HCT116 (cell line): ENCODE measurements at regions not wholly inside any gene's neighbourhood (a gene's known extent, or its start where the extent isn't known, plus 50 kb on each side); places are given as distances from the start of the nearest gene placed in this dataset.

Experiments
- ATAC-seq: fragments of 200-7000 bp; cut with Tn5 transposase; 2 replicates; pipeline ENCODE4 v1.9.1; 2020; ENCODE audit warnings: mild to moderate bottlenecking, moderate library complexity
- BruUV-seq: library from RNA; stranded (reverse); fragments of 400-500 nt; replicated peaks from 2 replicates; lab custom pipeline; 2021; lab: Mats Ljungman, UMichigan
- CTCF ChIA-PET: fragments of 300-600 bp; sonication (Branson Sonifier 250); formaldehyde crosslinking; loops from one replicate; lab custom pipeline; 2021; ENCODE audit warnings: antibody characterized with exemption; lab: Charles Lee
- POLR2A ChIA-PET: fragments of 300-600, 350-600 bp; sonication (Branson Sonifier 250); formaldehyde crosslinking; loops from one replicate; lab custom pipeline; 2021; ENCODE audit warnings: antibody characterized with exemption; lab: Charles Lee
- RAD21 ChIA-PET, 2 experiments: fragments of 300-600 bp; sonication (Branson Sonifier 250); formaldehyde crosslinking; loops; one replicate each; lab custom pipeline; 2023; ENCODE audit warnings: low total read pairs in 2 of 2; ENCODE audit not compliant: uncharacterized antibody in 2 of 2, unreplicated experiment in 2 of 2, low non-redundant PET in 1 of 2; lab: Charles Lee
- DNase-seq: peaks from one replicate; pipeline ENCODE4 v3.0.0-alpha.2; 2010; ENCODE audit warnings: low read depth, low spot score
- H2AFZ ChIP-seq: fragments of 200-600 bp; shearing (Covaris generic), sonication (generic); 2 replicates; pipeline ENCODE4 v1.6.1; 2017; ENCODE audit warnings: low read depth, mixed run types, mixed read lengths, antibody characterized with exemption, low read length; ENCODE audit not compliant: poor library complexity, severe bottlenecking
- H3K27ac ChIP-seq: 2 replicates; pipeline ENCODE4 v1.5.1; 2012; ENCODE audit warnings: low read depth, low read length
- H3K27me3 ChIP-seq: fragments of 200-600 bp; sonication (generic); 2 replicates; pipeline ENCODE4 v1.6.1; 2016; ENCODE audit warnings: mixed run types, low read length, mixed read lengths; ENCODE audit not compliant: insufficient read depth
- H3K36me3 ChIP-seq, 2 experiments: fragments of 200-500 bp in 1 of 2; fragments of 200-600 bp in 1 of 2; sonication (Bioruptor generic) in 1 of 2; sonication (generic) in 1 of 2; 2 replicates each; pipeline versions ENCODE4 v1.5.1 to v1.6.1; 2014 to 2016; ENCODE audit warnings: low read length in 2 of 2, inconsistent platforms in 1 of 2, mixed read lengths in 1 of 2, mixed run types in 1 of 2; ENCODE audit not compliant: insufficient read depth in 2 of 2, control insufficient read depth in 1 of 2
- H3K4me1 ChIP-seq, 2 experiments: fragments of 200-600 bp in 1 of 2; sonication (generic) in 1 of 2; 2 replicates each; pipeline versions ENCODE4 v1.5.1 to v1.6.1; 2012 to 2017; ENCODE audit warnings: low read length in 2 of 2, inconsistent platforms in 1 of 2, mild to moderate bottlenecking in 1 of 2, mixed read lengths in 1 of 2, mixed run types in 1 of 2, moderate library complexity in 1 of 2; ENCODE audit not compliant: insufficient read depth in 2 of 2, control insufficient read depth in 1 of 2
- H3K4me2 ChIP-seq: fragments of 200-600 bp; sonication (generic); 2 replicates; pipeline ENCODE4 v1.6.1; 2017; ENCODE audit warnings: mixed run types, low read length, mixed read lengths
- H3K4me3 ChIP-seq, 2 experiments: fragments of 200-600 bp in 1 of 2; sonication (generic) in 1 of 2; replicated peaks in 1 of 2; 2 replicates each; pipeline ENCODE4 v1.5.1; 2011 to 2016; ENCODE audit warnings: low read length in 2 of 2, control low read depth in 1 of 2, low read depth in 1 of 2, mild to moderate bottlenecking in 1 of 2, mixed read lengths in 1 of 2, mixed run types in 1 of 2
- H3K79me2 ChIP-seq: fragments of 200-600 bp; sonication (generic); 2 replicates; pipeline ENCODE4 v1.6.1; 2017; ENCODE audit warnings: mild to moderate bottlenecking, mixed run types, low read length, moderate library complexity, mixed read lengths; ENCODE audit not compliant: insufficient read depth
- H3K9ac ChIP-seq: fragments of 200-600 bp; sonication (generic); 2 replicates; pipeline ENCODE4 v1.6.1; 2016; ENCODE audit warnings: low read length, mixed read lengths
- H3K9me2 ChIP-seq: fragments of 200-600 bp; sonication (generic), shearing (Covaris generic); 2 replicates; pipeline ENCODE4 v1.6.1; 2017; ENCODE audit warnings: mixed run types, mild to moderate bottlenecking, moderate library complexity; ENCODE audit not compliant: insufficient read depth
- H3K9me3 ChIP-seq, 2 experiments: fragments of 200-500 bp in 1 of 2; fragments of 200-600 bp in 1 of 2; sonication (Bioruptor generic) in 1 of 2; sonication (generic) in 1 of 2; 2 replicates each; pipeline ENCODE4 v1.6.1; 2014 to 2017; ENCODE audit warnings: low read length in 2 of 2, mixed read lengths in 2 of 2, inconsistent platforms in 1 of 2, low read depth in 1 of 2, mild to moderate bottlenecking in 1 of 2, mixed run types in 1 of 2, moderate library complexity in 1 of 2; ENCODE audit not compliant: control insufficient read depth in 1 of 2, insufficient read depth in 1 of 2
- H4K20me1 ChIP-seq: fragments of 200-600 bp; sonication (generic), shearing (Covaris generic); 2 replicates; pipeline ENCODE4 v1.6.1; 2017; ENCODE audit warnings: mixed run types, mild to moderate bottlenecking, moderate library complexity; ENCODE audit not compliant: insufficient read depth
- EGR1 ChIP-seq: IDR thresholded peaks from 2 replicates; pipeline ENCODE4 v1.6.1; 2012; ENCODE audit warnings: low read depth
- ELF1 ChIP-seq: IDR thresholded peaks from 2 replicates; pipeline ENCODE4 v1.6.1; 2012; ENCODE audit warnings: low read depth, borderline replicate concordance
- EZH2 ChIP-seq: fragments of 200-600 bp; sonication (generic); IDR thresholded peaks from 2 replicates; pipeline ENCODE4 v1.6.1; 2017; ENCODE audit warnings: antibody characterized with exemption, mixed run types
- EZH2phosphoT487 ChIP-seq: fragments of 200-600 bp; IDR thresholded peaks from 2 replicates; pipeline ENCODE4 v1.6.1; 2018; ENCODE audit warnings: antibody characterized with exemption, borderline replicate concordance
- FOSL1 ChIP-seq: IDR thresholded peaks from 2 replicates; pipeline ENCODE4 v1.6.1; 2012; ENCODE audit warnings: low read depth
- JUND ChIP-seq: IDR thresholded peaks from 2 replicates; pipeline ENCODE4 v1.6.1; 2012
- POLR2A ChIP-seq: IDR thresholded peaks from 2 replicates; pipeline ENCODE4 v1.7.0; 2011; ENCODE audit warnings: borderline replicate concordance; ENCODE audit not compliant: insufficient read depth, insufficient read length; ENCODE audit errors: extremely low read depth
- RAD21 ChIP-seq: IDR thresholded peaks from 2 replicates; pipeline ENCODE4 v1.6.1; 2012; ENCODE audit warnings: low read depth, mild to moderate bottlenecking
- SP1 ChIP-seq: IDR thresholded peaks from 2 replicates; pipeline ENCODE4 v1.6.1; 2012; ENCODE audit warnings: low read depth
- SRF ChIP-seq: IDR thresholded peaks from 2 replicates; pipeline ENCODE4 v1.6.1; 2012; ENCODE audit warnings: low read depth
- TCF7L2 ChIP-seq: IDR thresholded peaks from 2 replicates; pipeline ENCODE4 v1.7.0; 2011; ENCODE audit warnings: borderline replicate concordance, inconsistent platforms; ENCODE audit not compliant: insufficient read depth, insufficient read length; ENCODE audit errors: extremely low read depth
- YY1 ChIP-seq: IDR thresholded peaks from 2 replicates; pipeline ENCODE4 v1.6.1; 2011; ENCODE audit warnings: low read length, low read depth, moderate library complexity, mild to moderate bottlenecking; ENCODE audit not compliant: insufficient replicate concordance; ENCODE audit errors: extremely low read depth
- ZBTB33 ChIP-seq: IDR thresholded peaks from 2 replicates; pipeline ENCODE4 v1.6.1; 2011; ENCODE audit warnings: mild to moderate bottlenecking, low read length, moderate library complexity; ENCODE audit not compliant: insufficient replicate concordance; ENCODE audit errors: extremely low read depth
- ZFX ChIP-seq: fragments of 450-650 bp; IDR thresholded peaks from 2 replicates; pipeline ENCODE4 v1.6.1; 2017
- intact Hi-C: fragments of 100-400 bp; cut with micrococcal nuclease; formaldehyde crosslinking; loops from 2 replicates; pipeline ENCODE4 v1.10.0; 2022
- TF ChIP-seq, protein P1 (sequence below): IDR thresholded peaks from 2 replicates; pipeline ENCODE4 v1.6.1; 2012
- TF ChIP-seq, protein P2 (sequence below): IDR thresholded peaks from 2 replicates; pipeline ENCODE4 v1.6.1; 2012
- TF ChIP-seq, protein P3 (sequence below): IDR thresholded peaks from 2 replicates; pipeline ENCODE4 v1.6.1; 2012; ENCODE audit warnings: low read depth
- TF ChIP-seq, protein P4 (sequence below), 3 experiments: fragments of 200-600 bp in 1 of 3; sonication (generic) in 1 of 3; IDR thresholded peaks in 2 of 3; conservative IDR thresholded peaks in 1 of 3; 2 replicates each; pipeline ENCODE4 v1.5.1; 2012 to 2017; ENCODE audit warnings: low read depth in 2 of 3, low read length in 2 of 3, antibody characterized with exemption in 1 of 3, borderline replicate concordance in 1 of 3, control low read depth in 1 of 3, mild to moderate bottlenecking in 1 of 3, mixed read lengths in 1 of 3, mixed run types in 1 of 3, moderate library complexity in 1 of 3; ENCODE audit not compliant: insufficient read depth in 1 of 3

- Histone ChIP-seq H3K9me3 (no peaks in the 10 kb centered on the region), H3K27me3 (no peaks in the 10 kb centered on the region)
These were observed 79.0 kb upstream of the MEDAG start for GRCh38 chr13:30826911-30827577.

More at GRCh38 chr13:30826911-30827577, 79.0 kb upstream of the MEDAG start:
- no TSS peak for BruUV-seq
- no peak overlapping the region for H3K27ac ChIP-seq
- ChIA-PET POLR2A (no interaction called here), RAD21 (no interaction called here), CTCF (no interaction called here)
- H3K4me1 ChIP-seq, result peaks cover 37 to 41% of the 10 kb centered on the region in 2 experiments
- no peak overlapping the region for H2AFZ ChIP-seq
- H3K4me2 ChIP-seq, result no peak overlapping the region
- TF ChIP-seq POLR2A (no peak), EGR1 (no peak), SRF (no peak), EZH2phosphoT487 (no peak), ZBTB33 (no peak), RAD21 (no peak), YY1 (no peak), ELF1 (no peak), EZH2 (no peak), ZFX (no peak), TCF7L2 (no peak), JUND (no peak), SP1 (no peak), FOSL1 (no peak)
- TF ChIP-seq, protein P1, sequence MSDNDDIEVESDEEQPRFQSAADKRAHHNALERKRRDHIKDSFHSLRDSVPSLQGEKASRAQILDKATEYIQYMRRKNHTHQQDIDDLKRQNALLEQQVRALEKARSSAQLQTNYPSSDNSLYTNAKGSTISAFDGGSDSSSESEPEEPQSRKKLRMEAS, result no peak
- TF ChIP-seq, protein P2, sequence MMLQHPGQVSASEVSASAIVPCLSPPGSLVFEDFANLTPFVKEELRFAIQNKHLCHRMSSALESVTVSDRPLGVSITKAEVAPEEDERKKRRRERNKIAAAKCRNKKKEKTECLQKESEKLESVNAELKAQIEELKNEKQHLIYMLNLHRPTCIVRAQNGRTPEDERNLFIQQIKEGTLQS, result no peak
- TF ChIP-seq, protein P3, sequence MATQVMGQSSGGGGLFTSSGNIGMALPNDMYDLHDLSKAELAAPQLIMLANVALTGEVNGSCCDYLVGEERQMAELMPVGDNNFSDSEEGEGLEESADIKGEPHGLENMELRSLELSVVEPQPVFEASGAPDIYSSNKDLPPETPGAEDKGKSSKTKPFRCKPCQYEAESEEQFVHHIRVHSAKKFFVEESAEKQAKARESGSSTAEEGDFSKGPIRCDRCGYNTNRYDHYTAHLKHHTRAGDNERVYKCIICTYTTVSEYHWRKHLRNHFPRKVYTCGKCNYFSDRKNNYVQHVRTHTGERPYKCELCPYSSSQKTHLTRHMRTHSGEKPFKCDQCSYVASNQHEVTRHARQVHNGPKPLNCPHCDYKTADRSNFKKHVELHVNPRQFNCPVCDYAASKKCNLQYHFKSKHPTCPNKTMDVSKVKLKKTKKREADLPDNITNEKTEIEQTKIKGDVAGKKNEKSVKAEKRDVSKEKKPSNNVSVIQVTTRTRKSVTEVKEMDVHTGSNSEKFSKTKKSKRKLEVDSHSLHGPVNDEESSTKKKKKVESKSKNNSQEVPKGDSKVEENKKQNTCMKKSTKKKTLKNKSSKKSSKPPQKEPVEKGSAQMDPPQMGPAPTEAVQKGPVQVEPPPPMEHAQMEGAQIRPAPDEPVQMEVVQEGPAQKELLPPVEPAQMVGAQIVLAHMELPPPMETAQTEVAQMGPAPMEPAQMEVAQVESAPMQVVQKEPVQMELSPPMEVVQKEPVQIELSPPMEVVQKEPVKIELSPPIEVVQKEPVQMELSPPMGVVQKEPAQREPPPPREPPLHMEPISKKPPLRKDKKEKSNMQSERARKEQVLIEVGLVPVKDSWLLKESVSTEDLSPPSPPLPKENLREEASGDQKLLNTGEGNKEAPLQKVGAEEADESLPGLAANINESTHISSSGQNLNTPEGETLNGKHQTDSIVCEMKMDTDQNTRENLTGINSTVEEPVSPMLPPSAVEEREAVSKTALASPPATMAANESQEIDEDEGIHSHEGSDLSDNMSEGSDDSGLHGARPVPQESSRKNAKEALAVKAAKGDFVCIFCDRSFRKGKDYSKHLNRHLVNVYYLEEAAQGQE, result no peak
- TF ChIP-seq, protein P4, sequence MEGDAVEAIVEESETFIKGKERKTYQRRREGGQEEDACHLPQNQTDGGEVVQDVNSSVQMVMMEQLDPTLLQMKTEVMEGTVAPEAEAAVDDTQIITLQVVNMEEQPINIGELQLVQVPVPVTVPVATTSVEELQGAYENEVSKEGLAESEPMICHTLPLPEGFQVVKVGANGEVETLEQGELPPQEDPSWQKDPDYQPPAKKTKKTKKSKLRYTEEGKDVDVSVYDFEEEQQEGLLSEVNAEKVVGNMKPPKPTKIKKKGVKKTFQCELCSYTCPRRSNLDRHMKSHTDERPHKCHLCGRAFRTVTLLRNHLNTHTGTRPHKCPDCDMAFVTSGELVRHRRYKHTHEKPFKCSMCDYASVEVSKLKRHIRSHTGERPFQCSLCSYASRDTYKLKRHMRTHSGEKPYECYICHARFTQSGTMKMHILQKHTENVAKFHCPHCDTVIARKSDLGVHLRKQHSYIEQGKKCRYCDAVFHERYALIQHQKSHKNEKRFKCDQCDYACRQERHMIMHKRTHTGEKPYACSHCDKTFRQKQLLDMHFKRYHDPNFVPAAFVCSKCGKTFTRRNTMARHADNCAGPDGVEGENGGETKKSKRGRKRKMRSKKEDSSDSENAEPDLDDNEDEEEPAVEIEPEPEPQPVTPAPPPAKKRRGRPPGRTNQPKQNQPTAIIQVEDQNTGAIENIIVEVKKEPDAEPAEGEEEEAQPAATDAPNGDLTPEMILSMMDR (IDR thresholded peaks at IDR 0.05 in 2 of 3, conservative IDR thresholded peaks at IDR 0.05 in 1 of 3; ENCODE audit: borderline replicate concordance in 1 of 3, insufficient read depth in 1 of 3, low read depth in 2 of 3, low read length in 2 of 3), result no peak
- intact Hi-C loops, result no loop called here
- no peak overlapping the region for H3K9ac ChIP-seq
- H3K36me3 ChIP-seq, result no peaks in the 10 kb centered on the region
- no peaks in the 10 kb centered on the region for H3K79me2 ChIP-seq
- ATAC-seq (no peak), DNase-seq (no peak)
- no peaks in the 10 kb centered on the region for H3K9me2 ChIP-seq
- H3K4me3 ChIP-seq, result no peak overlapping the region
- H4K20me1 ChIP-seq, result no peaks in the 10 kb centered on the region
